LoVo (cell line): ENCODE measurements at regions not wholly inside any gene's neighbourhood (a gene's known extent, or its start where the extent isn't known, plus 50 kb on each side); places are given as distances from the start of the nearest gene placed in this dataset.

Experiments
- DNase-seq: peaks from one replicate; pipeline ENCODE4 v3.0.0-alpha.2; 2016; ENCODE audit warnings: low spot score

DNA sequence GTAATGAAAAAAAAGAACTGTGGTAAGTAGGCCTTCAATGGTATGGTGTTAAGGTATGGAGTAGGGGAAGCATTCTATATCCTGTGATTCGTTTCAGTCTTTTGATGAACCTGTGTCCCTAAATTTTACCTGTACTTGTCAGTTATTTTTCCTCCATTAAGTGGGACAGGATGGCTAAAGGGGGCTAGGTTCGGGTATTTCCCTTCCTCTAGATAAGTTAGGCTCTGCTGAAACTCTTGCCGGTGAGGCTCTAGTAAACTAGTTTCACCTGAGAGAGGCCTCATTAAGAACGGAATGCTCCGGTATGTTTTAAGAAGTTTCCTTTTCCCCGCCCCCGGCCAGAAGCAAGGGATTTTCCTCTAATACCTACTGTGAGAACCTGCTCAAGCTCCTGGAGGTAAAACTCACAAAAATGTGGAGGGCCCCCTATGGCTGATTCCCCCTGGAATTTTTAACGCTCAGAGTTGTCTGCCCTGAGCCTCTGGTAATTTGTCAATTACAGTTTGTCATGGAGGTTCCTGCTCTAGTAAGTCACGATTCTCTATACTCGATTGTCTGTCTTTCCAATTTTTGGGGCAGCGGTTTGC, 87.7 kb downstream of the MACIR start:
- no peak for DNase-seq

DNA sequence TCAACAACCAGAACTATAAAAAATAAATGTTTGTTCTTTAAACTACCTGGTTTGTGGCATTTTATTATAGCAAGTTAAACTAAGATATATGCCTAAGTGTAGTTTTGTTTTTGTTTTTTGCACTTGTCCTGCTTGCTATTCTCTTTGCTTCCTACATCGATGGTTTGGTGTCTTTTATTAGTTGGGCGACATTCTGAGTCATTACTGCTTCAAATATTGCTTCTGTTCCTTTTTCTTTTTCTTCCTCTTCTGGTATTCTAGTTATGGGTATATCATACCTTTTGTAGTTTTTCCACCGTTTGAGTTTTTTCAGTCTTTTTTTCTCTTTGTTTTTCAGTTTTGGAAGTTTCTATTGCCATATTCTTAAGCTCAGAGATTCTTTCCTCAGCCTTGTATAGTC, 86.9 kb downstream of the MACIR start:
- no peak for DNase-seq

DNA sequence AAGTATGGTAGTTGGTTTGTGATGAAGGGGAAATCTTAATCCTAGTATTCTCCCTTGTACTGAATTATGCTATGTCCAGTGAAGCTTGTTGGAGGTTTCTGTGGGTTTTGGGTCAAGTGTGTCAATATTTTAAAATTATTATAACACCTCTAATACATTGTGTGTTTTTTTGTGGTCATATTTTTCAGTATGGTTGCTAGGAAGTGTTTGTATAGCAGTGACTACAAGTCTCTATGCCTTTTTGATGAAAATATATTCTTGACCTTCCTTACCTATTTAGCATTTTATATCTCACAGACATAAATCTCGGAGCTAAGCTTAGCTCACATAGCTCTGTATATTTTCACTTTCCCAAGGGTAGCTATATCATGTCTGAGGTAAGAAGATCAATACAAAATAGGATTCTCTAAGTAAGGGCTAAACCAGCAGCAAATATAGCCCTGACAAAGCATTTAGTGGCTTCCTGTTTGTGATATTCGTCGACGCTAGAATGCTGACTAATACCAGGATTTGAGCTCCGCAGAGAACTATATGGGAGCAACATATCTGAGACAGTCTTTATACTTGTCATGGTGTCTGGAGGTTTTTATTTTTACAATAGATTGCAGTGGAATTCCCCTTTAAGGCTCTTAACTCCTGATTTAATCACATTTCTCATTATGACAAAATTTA, 82.3 kb downstream of the MACIR start:
- no peak for DNase-seq

DNA sequence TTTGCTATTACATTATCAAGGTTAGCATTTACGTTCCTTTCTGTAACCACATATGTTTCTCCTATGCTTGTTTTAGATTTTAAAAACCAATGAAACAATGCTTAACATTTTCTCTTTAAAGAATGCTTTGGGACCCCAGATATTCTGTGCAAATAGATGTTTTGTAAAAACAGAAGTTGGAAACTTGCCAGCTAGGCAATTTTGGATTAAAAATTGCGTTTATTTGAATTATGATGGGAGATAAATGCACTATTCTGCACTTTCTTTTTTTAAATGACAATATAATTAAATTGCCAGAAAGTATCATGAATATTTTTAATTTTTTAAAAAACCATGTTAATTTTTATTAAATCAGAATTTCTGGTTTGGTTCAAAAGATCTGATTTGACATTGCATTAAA, 81.6 kb downstream of the MACIR start:
- DNase-seq = no peak

DNA sequence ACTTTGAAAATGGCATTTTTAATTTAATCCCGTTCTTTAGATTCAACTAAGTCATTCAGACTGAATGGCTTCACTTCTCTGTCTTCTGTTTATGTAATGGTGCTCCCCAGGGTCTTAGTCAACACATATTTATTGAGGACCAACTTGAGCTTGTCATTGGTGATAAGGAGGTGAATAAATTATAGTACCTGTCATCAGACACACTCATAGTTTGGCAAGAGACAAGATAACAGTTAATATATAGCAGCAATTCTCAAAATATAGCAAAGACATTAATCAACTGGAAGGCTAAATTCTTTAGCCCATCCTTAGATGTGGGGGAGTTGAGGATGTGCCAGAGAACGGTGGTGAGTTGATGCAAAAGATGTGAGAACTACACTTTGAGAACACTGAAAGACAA, 78.4 kb downstream of the MACIR start:
- DNase-seq = no peak

DNA sequence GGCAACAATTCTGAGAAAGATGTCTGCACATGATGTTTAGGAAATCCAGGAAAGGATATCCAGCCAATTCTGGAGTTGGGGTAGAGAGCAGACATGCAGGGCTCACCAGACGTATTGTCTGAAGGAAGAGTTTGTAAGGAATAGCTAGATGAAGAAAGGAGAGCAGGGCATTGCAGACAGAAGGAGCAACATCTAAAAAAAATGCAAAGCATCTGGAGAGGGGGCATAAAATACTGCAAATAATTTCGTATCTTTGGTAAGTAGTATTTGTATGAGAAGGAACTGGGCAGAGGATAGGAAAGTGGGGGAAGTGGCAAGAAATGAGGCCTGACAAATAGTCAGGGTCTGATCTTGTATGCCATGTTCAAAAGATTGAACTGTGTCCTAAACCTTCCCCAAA, 74.8 kb downstream of the MACIR start:
- no peak for DNase-seq

DNA sequence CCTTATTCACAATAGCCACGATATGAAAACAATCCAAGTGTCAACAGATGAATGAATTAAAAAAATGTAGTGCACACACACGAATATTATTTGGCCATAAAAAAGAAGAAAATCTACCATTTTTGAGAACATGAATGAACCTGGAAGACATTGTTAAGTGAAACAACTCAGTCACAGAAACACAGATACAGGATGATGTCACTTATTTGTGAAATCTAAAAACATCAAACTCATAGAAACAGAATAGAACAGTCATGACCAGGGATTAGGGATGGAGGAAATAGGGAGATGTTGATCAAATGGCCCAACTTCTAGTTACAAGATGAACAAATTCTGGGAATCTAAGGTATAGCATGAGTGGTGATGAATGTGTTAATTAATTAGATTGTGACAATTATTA, 72.3 kb downstream of the MACIR start:
- DNase-seq = no peak
